SKM-1 treated with dmso at 0.1 percent for 144 hours (cell line): ENCODE measurements at regions not wholly inside any gene's neighbourhood (a gene's known extent, or its start where the extent isn't known, plus 50 kb on each side); places are given as distances from the start of the nearest gene placed in this dataset.
A peak's percentile ranks its signal among the peaks of the same experiment; 100 is the strongest.

Source experiments
- DNase-seq: peaks from one replicate; lab custom pipeline; 2025; ENCODE audit not compliant: unreplicated experiment; lab: John Stamatoyannopoulos, UW

GRCh38 chr6:113466526-113466925 is 390.6 kb upstream of the MARCKS start:
- peak; percentile 8 for DNase-seq

- DNase-seq: no peak
These were observed 381.8 kb upstream of the MARCKS start for GRCh38 chr6:113475392-113475791.

GRCh38 chr6:113476937-113477839 is 380.0 kb upstream of the MARCKS start:
- no peak for DNase-seq

- DNase-seq: no peak
These were observed 376.5 kb upstream of the MARCKS start for GRCh38 chr6:113480616-113481015.

- peak; percentile 49 for DNase-seq
These were observed 375.7 kb upstream of the MARCKS start for GRCh38 chr6:113481458-113481857.

- DNase-seq: no peak
These were observed 375.2 kb upstream of the MARCKS start for GRCh38 chr6:113481910-113482309.

- no peak for DNase-seq
These were observed 374.4 kb upstream of the MARCKS start for GRCh38 chr6:113482771-113483170.

- DNase-seq: peak; percentile 68
These were observed 370.9 kb upstream of the MARCKS start for GRCh38 chr6:113486199-113486598.

GRCh38 chr6:113487489-113488058 is 369.6 kb upstream of the MARCKS start:
- DNase-seq: no peak

GRCh38 chr6:113488061-113488460 is 369.1 kb upstream of the MARCKS start:
- DNase-seq: no peak

GRCh38 chr6:113488812-113489685 is 368.1 kb upstream of the MARCKS start:
- no peak for DNase-seq

- no peak for DNase-seq
These were observed 367.0 kb upstream of the MARCKS start for GRCh38 chr6:113489952-113490746.

GRCh38 chr6:113491376-113491775 is 365.8 kb upstream of the MARCKS start:
- no peak for DNase-seq

GRCh38 chr6:113493991-113494390 is 363.2 kb upstream of the MARCKS start:
- no peak for DNase-seq

- no peak for DNase-seq
These were observed 361.6 kb upstream of the MARCKS start for GRCh38 chr6:113495521-113495920.

- no peak for DNase-seq
These were observed 361.0 kb upstream of the MARCKS start for GRCh38 chr6:113496166-113496565.

GRCh38 chr6:113500221-113500620 is 356.9 kb upstream of the MARCKS start:
- no peak for DNase-seq

- no peak for DNase-seq
These were observed 352.0 kb upstream of the MARCKS start for GRCh38 chr6:113505084-113505699.

GRCh38 chr6:113508249-113508648 is 348.9 kb upstream of the MARCKS start:
- no peak for DNase-seq

GRCh38 chr6:113511100-113511499 is 346.0 kb upstream of the MARCKS start:
- no peak for DNase-seq
